ENCODE measurements at regions not wholly inside any gene's neighbourhood (a gene's known extent, or its start where the extent isn't known, plus 50 kb on each side); places are given as distances from the start of the nearest gene placed in this dataset.

- TF ChIP-seq CTCF (IDR thresholded peaks at IDR 0.05), result no peak
- no peak for TF ChIP-seq POLR2A (IDR thresholded peaks at IDR 0.05; ENCODE audit: low read length)
These were observed 181.9 kb downstream of the PAH start for GRCh38 chr12:102735104-102735503.
